AG09319 (cell line): ENCODE measurements at regions not wholly inside any gene's neighbourhood (a gene's known extent, or its start where the extent isn't known, plus 50 kb on each side); places are given as distances from the start of the nearest gene placed in this dataset.

Experiments used
- DNase-seq: peaks from one replicate; pipeline ENCODE4 v3.0.0-alpha.2; 2010; ENCODE audit warnings: low read depth; ENCODE audit errors: extremely low read depth
- CTCF ChIP-seq: IDR thresholded peaks from 2 replicates; pipeline ENCODE4 v1.5.1; 2011; ENCODE audit warnings: low read depth, mild to moderate bottlenecking, inconsistent platforms, low read length, moderate library complexity

- no peak for TF ChIP-seq CTCF
- DNase-seq, result no peak
Measured at GRCh38 chr12:66060163-66060907, 70.2 kb downstream of the LLPH start.

GRCh38 chr12:66059666-66060065, 70.9 kb downstream of the LLPH start:
- TF ChIP-seq CTCF, result no peak
- DNase-seq, result no peak

GRCh38 chr12:66058554-66058953, 72.0 kb downstream of the LLPH start:
- DNase-seq, result no peak
- no peak for TF ChIP-seq CTCF

- DNase-seq, result no peak
Measured at GRCh38 chr12:66055837-66056319, 74.7 kb downstream of the LLPH start.

GRCh38 chr12:66052988-66053615, 77.4 kb downstream of the LLPH start:
- no peak for TF ChIP-seq CTCF
- DNase-seq, result no peak

More at GRCh38 chr12:66055837-66056319, 74.7 kb downstream of the LLPH start:
- TF ChIP-seq CTCF, result no peak

- no peak for DNase-seq
- no peak for TF ChIP-seq CTCF
Measured at GRCh38 chr12:66051361-66051760, 79.2 kb downstream of the LLPH start.

GRCh38 chr12:66050610-66051009, 79.9 kb downstream of the LLPH start:
- TF ChIP-seq CTCF, result no peak
- DNase-seq, result no peak
